ENCODE measurements at regions not wholly inside any gene's neighbourhood (a gene's known extent, or its start where the extent isn't known, plus 50 kb on each side); places are given as distances from the start of the nearest gene placed in this dataset.
A peak's percentile ranks its signal among the peaks of the same experiment; 100 is the strongest.

DNA sequence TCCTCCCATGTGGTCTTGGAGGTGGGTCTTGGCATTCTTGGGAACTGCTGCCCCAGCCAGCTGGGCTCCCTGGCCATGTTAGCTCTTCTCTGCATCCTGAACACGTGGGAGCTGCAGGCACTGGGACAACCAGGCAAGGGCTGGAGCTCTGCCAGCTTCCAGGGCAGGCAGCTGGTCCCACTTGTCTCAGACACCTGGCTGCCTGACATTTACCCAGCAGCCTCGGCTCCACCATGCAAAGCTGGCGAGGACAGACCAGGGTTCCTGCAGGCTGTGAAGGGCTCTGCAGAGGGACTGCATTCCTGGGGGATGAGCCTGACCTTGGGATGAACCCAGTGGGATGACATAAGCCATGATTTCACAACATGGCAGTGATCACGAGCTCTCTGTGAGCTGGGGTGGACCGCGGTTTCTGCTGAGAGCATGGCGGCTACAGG lies 99.0 kb upstream of the TSHZ3 start:
- DNase-seq: no peak

DNA sequence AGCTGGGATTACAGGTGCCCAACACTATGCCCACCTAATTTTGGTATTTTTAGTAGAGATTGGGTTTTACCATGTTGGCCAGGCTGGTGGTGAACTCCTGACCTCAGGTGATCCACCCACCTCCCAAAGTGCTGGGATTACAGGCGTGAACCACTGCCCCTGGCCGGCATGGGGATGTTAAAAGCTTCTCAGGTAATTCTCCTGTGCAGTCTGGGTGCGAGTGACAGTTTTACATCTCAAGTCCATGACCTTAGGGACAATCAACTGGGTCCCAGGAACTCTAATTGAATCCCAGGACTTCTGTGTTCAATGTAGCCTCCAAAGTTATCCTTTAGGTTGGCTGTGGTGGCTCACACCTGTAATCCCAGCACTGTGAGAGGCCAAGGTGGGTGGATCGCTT lies 100.1 kb upstream of the TSHZ3 start:
- no peak for DNase-seq

DNA sequence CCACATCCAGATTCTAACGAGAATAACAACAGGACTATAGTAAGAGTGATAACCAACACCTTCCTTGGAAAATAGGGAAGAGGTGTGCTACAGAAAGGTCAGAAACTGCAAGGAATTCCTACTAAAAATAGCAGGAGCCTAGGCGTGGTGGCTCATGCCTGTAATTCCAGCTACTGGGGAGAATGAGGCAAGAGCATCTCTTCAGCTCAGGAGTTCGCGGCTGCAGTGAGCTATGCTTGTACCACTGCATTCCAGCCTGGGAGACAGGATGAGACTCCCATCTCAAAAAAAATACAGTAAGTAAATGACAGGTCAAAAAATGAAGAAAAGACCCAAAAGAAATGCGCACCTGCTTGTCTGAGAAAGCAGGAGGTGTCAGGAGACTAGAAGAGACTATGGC lies 101.5 kb upstream of the TSHZ3 start:
- no peak for DNase-seq

- no peak for DNase-seq
Measured at GRCh38 chr19:31451686-31452330, 102.6 kb upstream of the TSHZ3 start.

- DNase-seq: no peak
Measured at GRCh38 chr19:31459430-31459829, 110.2 kb upstream of the TSHZ3 start.

- DNase-seq: no peak
Measured at GRCh38 chr19:31461814-31462539, 112.7 kb upstream of the TSHZ3 start.

- no peak for DNase-seq
Measured at GRCh38 chr19:31470229-31470939, 121.1 kb upstream of the TSHZ3 start.

- no peak for DNase-seq
Measured at GRCh38 chr19:31470952-31471351, 121.7 kb upstream of the TSHZ3 start.

- DNase-seq: no peak
Measured at GRCh38 chr19:31478241-31478640, 129.0 kb upstream of the TSHZ3 start.

DNA sequence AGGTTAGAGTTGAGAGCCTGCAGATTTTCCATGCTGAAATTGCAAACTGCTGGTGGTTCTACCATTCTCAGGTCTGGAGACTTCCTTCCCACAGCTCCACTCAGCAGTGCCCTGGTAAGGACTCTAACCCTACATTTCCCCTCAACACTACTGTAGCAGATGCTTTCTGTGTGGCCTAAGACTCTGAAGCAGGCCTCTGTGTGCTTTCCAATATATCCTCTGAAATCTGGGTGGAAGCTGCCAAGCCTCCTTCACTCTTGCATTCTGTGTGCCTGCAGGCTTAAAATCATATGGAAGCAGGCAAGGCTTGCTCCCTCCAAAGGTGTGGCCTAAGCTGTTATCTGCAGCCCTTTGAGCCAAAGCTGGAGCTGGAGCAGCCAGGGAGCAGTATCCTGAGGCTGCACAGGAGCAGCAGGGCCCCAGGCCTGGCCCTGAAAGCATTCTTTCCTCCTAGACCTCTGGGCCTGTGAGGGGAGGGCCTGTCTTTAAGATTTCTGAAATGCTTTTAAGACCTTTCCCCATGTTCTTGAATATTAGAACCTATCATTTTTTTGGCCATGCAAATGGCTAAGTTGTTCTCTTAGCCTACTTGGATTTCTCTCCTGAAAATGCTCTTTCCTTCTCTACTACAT lies 134.1 kb upstream of the TSHZ3 start:
- no peak for DNase-seq

DNA sequence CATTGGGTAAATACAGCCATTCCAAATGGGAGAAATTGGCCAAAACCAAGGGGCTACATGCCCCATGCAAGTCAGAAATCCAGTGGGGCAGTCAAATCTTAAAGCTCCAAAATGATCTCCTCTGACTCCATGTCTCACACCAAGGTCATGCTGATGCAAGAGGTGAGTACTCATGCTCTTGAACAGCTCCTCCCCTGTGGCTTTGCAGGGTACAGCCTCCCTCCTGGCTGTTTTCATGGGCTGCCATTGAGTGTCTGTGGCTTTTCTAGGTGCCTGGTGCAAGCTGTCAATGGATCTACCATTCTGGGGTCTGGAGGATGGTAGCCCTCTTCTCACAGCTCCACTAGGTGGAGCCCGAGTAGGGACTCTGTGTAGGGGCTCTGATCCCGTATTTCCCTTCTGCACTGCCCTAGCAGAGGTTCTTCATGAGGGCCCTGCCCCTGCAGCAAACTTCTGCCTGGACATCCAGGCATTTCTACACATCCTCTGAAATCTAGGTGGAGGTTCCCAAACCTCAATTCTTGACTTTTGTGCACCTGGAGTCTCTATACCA lies 135.7 kb upstream of the TSHZ3 start:
- peak in 1 of 3 experiments; percentile 0 for DNase-seq

DNA sequence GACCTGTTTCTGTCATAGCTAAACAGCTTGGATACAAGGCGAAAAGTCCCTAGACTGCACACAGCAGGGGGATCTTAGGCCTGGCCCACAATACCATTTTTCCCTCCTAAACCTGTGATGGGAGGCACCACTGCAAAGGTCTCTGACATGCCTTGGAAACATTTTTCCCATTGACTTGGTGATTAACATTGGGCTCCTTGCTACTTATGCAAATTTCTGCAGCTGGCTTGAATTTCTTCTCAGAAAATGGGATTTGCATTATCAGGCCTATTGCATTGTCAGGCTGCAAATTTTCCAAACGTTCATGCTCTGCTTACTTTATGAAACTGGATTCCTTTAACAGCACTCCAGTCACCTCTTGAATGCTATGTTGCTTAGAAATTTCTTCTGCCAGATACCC lies 136.2 kb upstream of the TSHZ3 start:
- no peak for DNase-seq

GRCh38 chr19:31491242-31491641 lies 142.0 kb upstream of the TSHZ3 start:
- DNase-seq: no peak

DNA sequence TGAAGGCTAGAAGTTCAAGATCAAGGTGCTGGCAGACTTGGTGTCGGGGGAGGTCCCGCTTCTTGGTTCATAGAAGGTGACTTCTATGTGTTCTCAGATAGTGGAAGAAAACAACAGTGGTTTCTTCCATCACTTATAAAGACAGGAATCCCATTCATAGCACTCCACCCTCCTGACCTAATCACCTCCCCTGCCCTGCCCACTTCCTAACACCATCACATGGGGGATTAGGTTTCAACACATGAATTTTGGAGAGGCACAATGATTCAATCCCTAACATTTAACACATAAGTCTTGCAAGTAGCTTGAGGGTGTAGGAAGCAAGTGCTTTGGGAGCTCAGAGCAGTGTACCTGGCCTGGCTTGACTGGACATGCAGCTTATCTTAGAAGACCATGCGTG lies 142.8 kb upstream of the TSHZ3 start:
- no peak for DNase-seq

GRCh38 chr19:31496076-31496475 lies 146.8 kb upstream of the TSHZ3 start:
- DNase-seq: no peak

DNA sequence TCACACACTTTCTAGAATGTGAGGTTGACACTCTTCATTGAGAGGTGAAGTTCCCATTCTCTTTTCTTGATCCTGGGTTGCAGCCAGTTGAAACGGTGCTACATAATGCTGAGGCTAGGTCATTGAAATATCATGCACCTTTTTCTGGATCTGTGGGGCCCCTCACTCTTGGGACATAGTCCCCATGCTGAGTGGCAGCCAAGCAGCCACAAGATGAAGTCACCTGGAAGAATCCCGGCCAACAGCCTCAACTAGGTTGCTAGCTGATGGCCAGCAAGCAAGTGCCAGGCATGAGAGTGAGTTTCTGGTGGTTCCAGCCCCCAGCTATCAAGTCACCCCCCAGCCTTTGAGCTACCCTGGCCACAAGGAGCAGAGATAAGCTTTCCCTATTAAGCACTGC lies 148.5 kb upstream of the TSHZ3 start:
- DNase-seq: no peak

- DNase-seq: no peak
Measured at GRCh38 chr19:31498781-31499180, 149.5 kb upstream of the TSHZ3 start.

DNA sequence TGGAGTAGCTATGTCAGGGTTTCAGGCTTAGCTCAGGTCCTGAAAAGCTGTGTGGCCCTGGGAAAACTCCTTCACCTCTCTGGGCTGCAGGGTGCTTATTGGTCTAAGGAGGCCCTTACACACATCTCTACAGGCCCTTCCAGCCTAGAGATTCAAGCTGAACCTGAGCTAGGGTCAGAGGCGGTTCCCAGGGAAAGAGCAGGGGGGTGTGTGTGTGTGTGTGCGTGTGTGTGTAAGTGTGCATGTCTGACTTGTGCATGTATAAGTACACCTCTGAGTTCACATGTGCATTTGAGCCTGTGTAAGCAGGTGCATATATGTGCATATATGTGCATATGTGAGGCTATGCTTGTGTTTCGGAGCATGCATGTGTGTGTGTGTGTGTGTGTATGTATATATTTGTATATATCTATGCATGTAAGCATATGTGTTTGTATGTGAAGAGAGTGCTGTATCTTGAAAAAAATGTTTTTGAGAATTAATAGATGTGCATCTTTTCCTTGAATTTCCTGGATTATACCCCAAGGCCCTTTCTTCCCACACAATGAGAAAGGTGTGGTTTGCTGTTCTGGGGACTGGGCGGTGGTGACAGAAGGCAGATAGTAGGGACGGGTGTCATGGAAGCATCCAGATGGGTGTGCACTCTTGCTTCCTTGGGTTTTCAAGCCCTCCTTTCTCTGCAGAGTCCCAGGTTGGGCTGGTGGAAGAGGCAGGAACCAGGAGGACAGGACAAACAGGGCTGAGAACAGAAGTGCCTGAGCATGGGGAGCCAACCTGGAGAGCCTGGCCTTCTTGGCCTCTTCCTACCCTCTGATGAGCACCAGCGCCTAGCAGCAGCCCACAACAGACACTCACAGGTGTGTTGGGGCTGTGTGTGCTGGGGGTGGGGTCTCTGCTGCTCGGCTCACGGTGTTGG lies 150.3 kb upstream of the TSHZ3 start:
- no peak for DNase-seq

DNA sequence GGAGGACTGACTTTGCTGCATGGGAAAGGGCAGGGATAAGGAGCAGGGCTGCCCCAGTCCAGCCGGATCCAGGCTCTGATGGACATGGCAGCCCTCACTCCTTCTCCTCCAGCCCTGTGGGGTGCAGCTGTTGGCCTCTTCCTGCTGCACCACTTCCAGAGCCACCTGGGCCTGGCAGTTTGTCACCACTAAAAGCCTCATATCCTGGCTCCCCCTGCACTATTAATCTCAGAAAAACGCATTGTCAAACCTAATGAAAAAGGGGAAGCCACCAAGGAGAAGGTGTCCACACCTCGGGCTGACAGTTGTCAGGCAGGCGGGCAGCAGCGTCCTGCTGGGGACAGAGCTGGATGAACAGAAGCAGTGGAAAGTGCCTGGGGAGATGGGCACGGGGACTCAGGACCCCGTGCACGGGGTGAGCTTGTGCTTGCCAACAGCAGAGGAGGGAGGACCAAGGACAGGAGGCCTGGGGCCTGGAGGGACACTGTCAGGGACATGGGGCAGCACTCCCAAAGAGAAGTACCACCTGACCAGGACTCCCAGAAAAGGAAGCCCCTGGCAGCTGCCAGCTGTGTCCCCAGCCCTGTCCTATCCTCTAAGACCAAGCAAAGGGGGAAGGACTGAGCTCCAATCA lies 151.1 kb upstream of the TSHZ3 start:
- DNase-seq: no peak

- no peak for DNase-seq
Measured at GRCh38 chr19:31500946-31501345, 151.7 kb upstream of the TSHZ3 start.

- no peak for DNase-seq
Measured at GRCh38 chr19:31501427-31502195, 152.4 kb upstream of the TSHZ3 start.

All from NCI-H1417 (cell line).